SU-DHL-6 (cell line): ENCODE measurements at regions not wholly inside any gene's neighbourhood (a gene's known extent, or its start where the extent isn't known, plus 50 kb on each side); places are given as distances from the start of the nearest gene placed in this dataset.
A peak's percentile ranks its signal among the peaks of the same experiment; 100 is the strongest.

Source experiments
- H2AFZ ChIP-seq: fragments of 200-600 bp; sonication (generic); 2 replicates; pipeline ENCODE4 v1.6.1; 2014; ENCODE audit warnings: low read depth, mild to moderate bottlenecking, moderate library complexity, mixed read lengths, antibody characterized with exemption, low read length; ENCODE audit not compliant: severe bottlenecking
- H3F3A ChIP-seq: fragments of 200-600 bp; shearing (Covaris generic); 2 replicates; pipeline ENCODE4 v1.6.0; 2016; ENCODE audit warnings: antibody characterized with exemption, mild to moderate bottlenecking; ENCODE audit not compliant: insufficient read depth
- H3K27ac ChIP-seq: fragments of 200-600 bp; sonication (generic); 2 replicates; pipeline ENCODE4 v1.5.1; 2016; ENCODE audit warnings: low read depth, mild to moderate bottlenecking, low read length, moderate library complexity, mixed read lengths
- H3K27me3 ChIP-seq: fragments of 200-600 bp; sonication (generic), shearing (Covaris generic); 2 replicates; pipeline ENCODE4 v1.6.0; 2014; ENCODE audit warnings: mild to moderate bottlenecking, low read length
- H3K36me3 ChIP-seq: fragments of 200-600 bp; sonication (generic); 2 replicates; pipeline ENCODE4 v1.6.1; 2014; ENCODE audit warnings: mild to moderate bottlenecking, low read length, mixed read lengths
- H3K4me2 ChIP-seq: fragments of 300-600, 200-600 bp; shearing (Covaris generic), sonication (generic); 2 replicates; pipeline ENCODE4 v1.6.0; 2014; ENCODE audit warnings: low read length, low read depth, mild to moderate bottlenecking; ENCODE audit not compliant: poor library complexity, severe bottlenecking
- H3K4me3 ChIP-seq: fragments of 200-600 bp; sonication (generic); 2 replicates; pipeline ENCODE4 v1.5.1; 2014; ENCODE audit warnings: antibody characterized with exemption, low read length, mild to moderate bottlenecking, mixed read lengths; ENCODE audit not compliant: insufficient read depth, poor library complexity, severe bottlenecking
- H3K79me2 ChIP-seq: fragments of 200-600 bp; sonication (generic); 2 replicates; pipeline ENCODE4 v1.6.1; 2014; ENCODE audit warnings: mild to moderate bottlenecking, low read length, moderate library complexity; ENCODE audit not compliant: insufficient read depth
- H3K9ac ChIP-seq: fragments of 200-600 bp; sonication (generic); 2 replicates; pipeline ENCODE4 v1.7.0; 2014; ENCODE audit warnings: mild to moderate bottlenecking, low read length
- H3K9me2 ChIP-seq: fragments of 200-600 bp; sonication (generic); replicated peaks from 2 replicates; pipeline ENCODE4 v1.6.1; 2014; ENCODE audit warnings: low read length; ENCODE audit not compliant: insufficient read depth
- H3K9me3 ChIP-seq: fragments of 200-600 bp; sonication (generic); 2 replicates; pipeline ENCODE4 v1.6.1; 2014; ENCODE audit warnings: low read length, mixed read lengths; ENCODE audit not compliant: insufficient read depth
- H4K20me1 ChIP-seq: fragments of 200-600 bp; sonication (generic); 2 replicates; pipeline ENCODE4 v1.6.1; 2014; ENCODE audit warnings: low read depth, mild to moderate bottlenecking, antibody characterized with exemption, low read length, moderate library complexity, mixed read lengths
- EZH2phosphoT487 ChIP-seq: fragments of 200-600 bp; sonication (generic), shearing (Covaris generic); conservative IDR thresholded peaks from 2 replicates; pipeline ENCODE4 v1.6.1; 2018; ENCODE audit warnings: mild to moderate bottlenecking, antibody characterized with exemption, low read length, moderate library complexity, mixed read lengths
- TF ChIP-seq, protein P1 (sequence below): fragments of 200-600 bp; sonication (generic); IDR thresholded peaks from one replicate; pipeline ENCODE4 v1.5.1; 2017; ENCODE audit warnings: antibody characterized with exemption, mild to moderate bottlenecking, low read length, moderate library complexity; ENCODE audit not compliant: insufficient read depth, poor library complexity, severe bottlenecking

DNA sequence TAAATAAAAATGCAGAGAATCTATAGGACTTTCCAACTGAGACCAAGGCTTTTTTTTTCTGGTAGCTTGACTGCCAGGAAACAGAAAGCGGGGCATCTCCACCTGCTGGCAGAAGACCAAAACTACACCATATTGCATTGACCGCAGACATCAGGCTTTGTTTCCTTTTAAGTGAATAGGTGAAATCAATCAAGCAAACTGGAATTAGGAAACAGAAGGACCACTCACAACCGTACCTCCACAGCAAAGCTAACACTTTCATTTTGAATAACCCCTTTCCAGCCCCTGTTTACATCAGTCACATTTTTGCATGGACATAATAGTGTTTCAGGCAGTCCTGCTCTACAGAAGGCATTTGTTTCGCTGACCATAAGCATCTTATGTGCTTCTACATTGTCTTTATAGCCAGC is 218.2 kb downstream of the IDS start:
- Histone ChIP-seq H3K36me3 (no peaks in the 10 kb centered on the region), H3F3A (no peaks in the 10 kb centered on the region)
- TF ChIP-seq EZH2phosphoT487: no peak
- TF ChIP-seq, protein P1, sequence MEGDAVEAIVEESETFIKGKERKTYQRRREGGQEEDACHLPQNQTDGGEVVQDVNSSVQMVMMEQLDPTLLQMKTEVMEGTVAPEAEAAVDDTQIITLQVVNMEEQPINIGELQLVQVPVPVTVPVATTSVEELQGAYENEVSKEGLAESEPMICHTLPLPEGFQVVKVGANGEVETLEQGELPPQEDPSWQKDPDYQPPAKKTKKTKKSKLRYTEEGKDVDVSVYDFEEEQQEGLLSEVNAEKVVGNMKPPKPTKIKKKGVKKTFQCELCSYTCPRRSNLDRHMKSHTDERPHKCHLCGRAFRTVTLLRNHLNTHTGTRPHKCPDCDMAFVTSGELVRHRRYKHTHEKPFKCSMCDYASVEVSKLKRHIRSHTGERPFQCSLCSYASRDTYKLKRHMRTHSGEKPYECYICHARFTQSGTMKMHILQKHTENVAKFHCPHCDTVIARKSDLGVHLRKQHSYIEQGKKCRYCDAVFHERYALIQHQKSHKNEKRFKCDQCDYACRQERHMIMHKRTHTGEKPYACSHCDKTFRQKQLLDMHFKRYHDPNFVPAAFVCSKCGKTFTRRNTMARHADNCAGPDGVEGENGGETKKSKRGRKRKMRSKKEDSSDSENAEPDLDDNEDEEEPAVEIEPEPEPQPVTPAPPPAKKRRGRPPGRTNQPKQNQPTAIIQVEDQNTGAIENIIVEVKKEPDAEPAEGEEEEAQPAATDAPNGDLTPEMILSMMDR: peak; percentile 52

DNA sequence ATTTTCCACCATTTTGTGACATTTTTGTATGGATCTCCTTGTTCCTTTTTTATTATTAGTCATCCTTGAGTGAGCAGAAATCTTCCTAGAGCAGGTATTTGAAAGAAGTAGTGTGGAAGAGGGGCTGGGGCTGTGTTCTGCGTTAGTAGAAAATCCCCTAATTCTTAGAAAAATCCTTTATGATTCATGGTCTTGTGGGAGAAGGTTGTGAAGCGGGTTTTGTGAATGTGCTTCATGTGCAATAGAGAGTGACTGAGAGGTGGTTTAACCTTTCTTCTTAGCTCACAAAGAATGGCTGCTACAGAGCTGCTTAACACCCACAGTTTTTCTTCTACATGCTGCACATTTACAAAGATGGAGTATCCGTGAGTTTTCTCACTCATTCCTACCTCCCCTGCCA is 220.5 kb downstream of the IDS start:
- no peak overlapping the region for H2AFZ ChIP-seq
- no peaks in the 10 kb centered on the region for H3K9me2 ChIP-seq
- H3K27ac ChIP-seq: no peak overlapping the region
- H3F3A ChIP-seq: no peaks in the 10 kb centered on the region
- no peaks in the 10 kb centered on the region for H4K20me1 ChIP-seq
- TF ChIP-seq, protein P1: no peak
- no peak for TF ChIP-seq EZH2phosphoT487
- H3K79me2 ChIP-seq: no peaks in the 10 kb centered on the region
- no peak overlapping the region for H3K4me3 ChIP-seq
- H3K9ac ChIP-seq: no peak overlapping the region
- no peak overlapping the region for H3K4me2 ChIP-seq
- no peaks in the 10 kb centered on the region for H3K36me3 ChIP-seq
- no peaks in the 10 kb centered on the region for H3K9me3 ChIP-seq
- H3K27me3 ChIP-seq: no peaks in the 10 kb centered on the region

More for the DNA sequence above, 218.2 kb downstream of the IDS start:
- no peaks in the 10 kb centered on the region for H3K9me2 ChIP-seq
- no peaks in the 10 kb centered on the region for H3K9me3 ChIP-seq
- H3K27ac ChIP-seq: no peak overlapping the region
- H2AFZ ChIP-seq: no peak overlapping the region
- no peaks in the 10 kb centered on the region for H3K27me3 ChIP-seq
- H3K4me3 ChIP-seq: no peak overlapping the region
- H3K4me2 ChIP-seq: no peak overlapping the region
- H3K9ac ChIP-seq: no peak overlapping the region
- no peaks in the 10 kb centered on the region for H4K20me1 ChIP-seq
- no peaks in the 10 kb centered on the region for H3K79me2 ChIP-seq

DNA sequence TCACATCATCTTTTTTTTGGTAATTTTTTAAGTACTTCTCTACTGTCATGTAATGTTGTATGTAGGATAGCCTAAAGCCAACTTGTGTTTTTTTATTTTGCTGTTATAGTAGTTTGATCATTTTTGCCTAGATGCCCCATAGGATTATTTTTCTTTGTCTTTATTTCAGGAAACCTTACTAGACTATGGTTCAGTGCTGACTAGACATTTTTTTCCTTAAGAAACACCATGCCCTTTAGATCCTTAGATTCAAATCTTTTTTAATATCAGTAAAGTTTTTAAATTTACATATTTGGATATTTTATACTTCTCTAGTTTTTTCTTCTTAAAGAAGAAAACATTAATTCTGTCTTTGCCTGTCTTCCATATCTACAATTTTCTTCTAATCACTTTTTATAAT is 221.3 kb downstream of the IDS start:
- Histone ChIP-seq H3K79me2 (no peaks in the 10 kb centered on the region), H3F3A (no peaks in the 10 kb centered on the region), H3K9me3 (no peaks in the 10 kb centered on the region), H3K4me2 (no peak overlapping the region), H3K9me2 (no peaks in the 10 kb centered on the region), H3K36me3 (no peaks in the 10 kb centered on the region), H3K9ac (no peak overlapping the region), H4K20me1 (no peaks in the 10 kb centered on the region), H3K4me3 (no peak overlapping the region), H3K27ac (no peak overlapping the region), H3K27me3 (no peaks in the 10 kb centered on the region), H2AFZ (no peak overlapping the region)
- TF ChIP-seq EZH2phosphoT487: no peak
- TF ChIP-seq, protein P1: no peak
